Common myeloid progenitor, CD34-positive (primary cell): ENCODE measurements at regions not wholly inside any gene's neighbourhood (a gene's known extent, or its start where the extent isn't known, plus 50 kb on each side); places are given as distances from the start of the nearest gene placed in this dataset.

Experiments
- CTCF ChIA-PET: fragments of 350-600 bp; sonication (Branson Sonifier 250); formaldehyde crosslinking; loops from one replicate; lab custom pipeline; 2021; ENCODE audit warnings: antibody characterized with exemption; lab: Charles Lee
- POLR2A ChIA-PET: fragments of 350-600 bp; sonication (Branson Sonifier 250); formaldehyde crosslinking; loops from one replicate; lab custom pipeline; 2021; ENCODE audit warnings: antibody characterized with exemption; lab: Charles Lee
- DNase-seq, 3 donors: peaks; one replicate each; pipeline versions ENCODE4 v3.0.0 to v3.0.0-alpha.2; 2013
- H3K27ac ChIP-seq, 2 experiments: 1 replicate in 1 of 2; 2 replicates in 1 of 2; pipeline ENCODE4 v1.7.0; 2013; ENCODE audit warnings: inconsistent platforms in 2 of 2, low read length in 2 of 2, mild to moderate bottlenecking in 2 of 2, low read depth in 1 of 2, moderate library complexity in 1 of 2; ENCODE audit not compliant: severe bottlenecking in 2 of 2, insufficient read depth in 1 of 2, poor library complexity in 1 of 2
- H3K27me3 ChIP-seq, 5 experiments: replicated peaks in 2 of 5; 1 replicate in 3 of 5; 2 replicates in 2 of 5; pipeline versions ENCODE4 v1.6.1 to v1.7.0; 2013; ENCODE audit warnings: low read length in 4 of 5, mild to moderate bottlenecking in 2 of 5, moderate library complexity in 2 of 5, inconsistent platforms in 1 of 5; ENCODE audit not compliant: insufficient read depth in 5 of 5, control insufficient read depth in 4 of 5
- H3K36me3 ChIP-seq, 4 experiments: 1 replicate in 2 of 4; 2 replicates in 2 of 4; pipeline versions ENCODE4 v1.6.1 to v1.7.0; 2013; ENCODE audit warnings: low read length in 3 of 4, control low read depth in 1 of 4, mild to moderate bottlenecking in 1 of 4; ENCODE audit not compliant: control insufficient read depth in 4 of 4, insufficient read depth in 4 of 4
- H3K4me1 ChIP-seq, 4 experiments: 1 replicate in 3 of 4; 2 replicates in 1 of 4; pipeline versions ENCODE4 v1.6.1 to v1.7.1; 2013; ENCODE audit warnings: low read length in 3 of 4, mild to moderate bottlenecking in 3 of 4, control low read depth in 1 of 4, inconsistent platforms in 1 of 4, moderate library complexity in 1 of 4; ENCODE audit not compliant: control insufficient read depth in 4 of 4, insufficient read depth in 4 of 4; ENCODE audit errors: control extremely low read depth in 1 of 4
- H3K4me3 ChIP-seq, 7 experiments: 1 replicate in 4 of 7; 2 replicates in 3 of 7; pipeline versions ENCODE4 v1.5.1 to v1.7.0; 2013; ENCODE audit warnings: mild to moderate bottlenecking in 7 of 7, low read length in 6 of 7, moderate library complexity in 6 of 7, inconsistent platforms in 2 of 7, low read depth in 2 of 7, control low read depth in 1 of 7; ENCODE audit not compliant: insufficient read depth in 4 of 7, control insufficient read depth in 1 of 7; ENCODE audit errors: extremely low read depth in 1 of 7
- H3K9me3 ChIP-seq, 5 experiments: 1 replicate in 4 of 5; 2 replicates in 1 of 5; pipeline versions ENCODE4 v1.6.1 to v1.7.1; 2013; ENCODE audit warnings: low read length in 4 of 5, mild to moderate bottlenecking in 2 of 5, inconsistent platforms in 1 of 5, low read depth in 1 of 5, moderate library complexity in 1 of 5; ENCODE audit not compliant: control insufficient read depth in 4 of 5, insufficient read depth in 2 of 5; ENCODE audit errors: control extremely low read depth in 1 of 5
- WGBS: methylation state at CpG from one replicate; pipeline ENCODE4 v1.1.5; 2013; ENCODE audit not compliant: insufficient coverage; 5-methylcytosine and 5-hydroxymethylcytosine counted together

DNA sequence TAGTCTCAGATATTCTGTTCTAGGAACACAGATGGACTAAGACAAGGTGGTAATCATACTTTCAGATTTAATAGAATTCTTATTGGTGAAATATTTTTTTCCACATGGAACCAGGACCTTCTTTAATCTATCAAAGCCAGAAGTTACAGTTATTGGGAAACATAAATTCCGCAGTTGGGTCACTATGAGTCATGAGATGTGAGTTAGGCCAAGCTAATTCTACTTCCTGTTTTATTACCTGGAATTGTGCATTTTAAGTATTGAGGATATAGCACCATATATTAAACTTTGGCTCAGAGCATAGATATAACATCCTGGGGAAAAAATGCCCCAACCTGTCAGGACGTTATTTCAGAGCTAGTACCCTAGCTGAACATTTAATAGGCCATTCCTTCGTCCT is 96.4 kb upstream of the P3H2 start:
- no peak overlapping the region for H3K4me3 ChIP-seq
- H3K36me3 ChIP-seq, result no peaks in the 10 kb centered on the region
- CTCF ChIA-PET, result interaction anchor here (0.9 to 2.6 kb wide), 3 partner anchors 10 to 252 kb away, joined by 3 to 8 read pairs (median 3); no protein-coding TSS in a partner anchor
- DNase-seq, result peak in 2 of 3 donors; percentile 18 to 27
- H3K4me1 ChIP-seq, result no peaks in the 10 kb centered on the region
- H3K27ac ChIP-seq, result no peak overlapping the region
- POLR2A ChIA-PET, result no interaction called here
- H3K27me3 ChIP-seq, result no peaks in the 10 kb centered on the region
- 96% methylated on average over 2 of the region's 3 CpGs for WGBS
- H3K9me3 ChIP-seq, result peaks cover 0 to 8% (median 0%) of the 10 kb centered on the region in 5 experiments

DNA sequence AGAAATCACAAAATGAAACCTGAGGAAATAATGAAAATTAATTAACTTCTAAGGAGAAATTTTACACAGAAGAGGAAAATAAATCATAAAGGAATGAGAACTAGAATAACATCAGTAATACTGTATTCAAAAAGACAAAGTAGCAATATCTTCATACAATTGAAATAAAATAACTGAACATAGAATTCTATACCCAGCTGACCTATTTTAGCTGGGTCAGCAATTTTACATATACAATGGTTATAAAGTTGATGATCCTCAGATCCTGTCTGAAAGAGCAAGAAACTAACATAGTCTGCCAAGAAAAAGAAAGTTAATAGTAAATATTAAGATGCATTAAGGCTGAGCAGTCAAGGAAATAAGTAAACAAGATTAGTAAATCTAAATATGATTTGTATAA is 93.0 kb upstream of the P3H2 start:
- Histone ChIP-seq H3K27me3 (no peaks in the 10 kb centered on the region), H3K9me3 (peaks cover 0 to 1% (median 0%) of the 10 kb centered on the region in 5 experiments), H3K36me3 (no peaks in the 10 kb centered on the region), H3K4me1 (no peaks in the 10 kb centered on the region), H3K27ac (no peak overlapping the region), H3K4me3 (no peak overlapping the region)
- CTCF ChIA-PET, result interaction anchor here (1.1 to 2.1 kb wide), 2 partner anchors 11 kb away, joined by 3 to 8 read pairs; no protein-coding TSS in a partner anchor
- POLR2A ChIA-PET, result no interaction called here
- DNase-seq, result no peak

DNA sequence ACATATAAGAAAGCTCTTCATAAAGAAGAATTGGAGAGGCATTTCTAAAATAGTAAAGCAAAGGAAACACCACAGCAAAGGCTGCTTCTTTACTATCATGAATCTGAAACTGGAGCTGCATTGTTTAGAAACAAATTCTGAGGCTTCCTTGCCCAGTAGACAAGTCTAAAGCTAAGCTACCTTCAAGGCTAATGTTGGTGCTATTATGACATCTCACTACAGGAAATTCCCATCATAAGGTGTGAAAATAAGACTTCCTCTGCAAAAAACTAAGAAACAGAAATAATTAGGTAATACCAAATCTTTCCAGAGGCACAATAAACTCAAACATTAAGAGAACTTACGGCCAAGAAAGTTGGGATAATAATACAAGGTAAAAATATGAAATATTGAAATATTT is 89.9 kb upstream of the P3H2 start:
- Histone ChIP-seq H3K4me1 (peaks cover 0 to 4% (median 0%) of the 10 kb centered on the region in 4 experiments), H3K27ac (no peak overlapping the region), H3K36me3 (no peaks in the 10 kb centered on the region), H3K27me3 (no peaks in the 10 kb centered on the region), H3K4me3 (no peak overlapping the region), H3K9me3 (peaks cover 0 to 1% (median 0%) of the 10 kb centered on the region in 5 experiments)
- WGBS, result no CpG with 5 or more reads among the region's 1 CpG
- DNase-seq, result no peak
- POLR2A ChIA-PET, result no interaction called here
- CTCF ChIA-PET, result interaction anchor here (0.6 to 2.9 kb wide), 6 partner anchors 8 to 249 kb away, joined by 3 to 11 read pairs (median 4); no protein-coding TSS in a partner anchor

DNA sequence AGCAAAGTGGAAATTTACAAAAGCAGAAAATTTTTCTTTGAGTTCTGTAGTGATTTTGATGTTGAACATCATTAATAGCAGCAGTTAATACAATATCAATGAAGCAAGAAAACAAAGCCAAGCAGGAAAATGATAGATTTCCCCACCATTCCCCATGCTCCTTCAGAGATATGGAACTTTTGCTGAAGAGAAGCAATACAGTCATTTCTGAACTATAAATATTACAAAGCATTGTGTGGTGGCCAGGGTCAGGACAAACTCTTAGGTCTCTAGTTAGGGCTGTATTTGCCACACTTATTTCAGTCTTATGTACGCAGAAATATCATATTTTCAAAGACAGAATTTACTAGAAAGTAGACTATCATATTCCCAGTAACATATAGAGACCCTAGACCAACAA is 88.8 kb upstream of the P3H2 start:
- no peaks in the 10 kb centered on the region for H3K36me3 ChIP-seq
- H3K4me1 ChIP-seq, result peaks cover 0 to 4% (median 0%) of the 10 kb centered on the region in 4 experiments
- peaks cover 0 to 1% (median 0%) of the 10 kb centered on the region in 5 experiments for H3K9me3 ChIP-seq
- ChIA-PET POLR2A (no interaction called here), CTCF (interaction anchor here (1.5 to 2.9 kb wide), 2 partner anchors 15 to 248 kb away, joined by 5 to 11 read pairs; no protein-coding TSS in a partner anchor)
- 33% methylated on average over 1 of the region's 1 CpG for WGBS
- no peak overlapping the region for H3K4me3 ChIP-seq
- no peak overlapping the region for H3K27ac ChIP-seq
- DNase-seq, result no peak
- H3K27me3 ChIP-seq, result no peaks in the 10 kb centered on the region

DNA sequence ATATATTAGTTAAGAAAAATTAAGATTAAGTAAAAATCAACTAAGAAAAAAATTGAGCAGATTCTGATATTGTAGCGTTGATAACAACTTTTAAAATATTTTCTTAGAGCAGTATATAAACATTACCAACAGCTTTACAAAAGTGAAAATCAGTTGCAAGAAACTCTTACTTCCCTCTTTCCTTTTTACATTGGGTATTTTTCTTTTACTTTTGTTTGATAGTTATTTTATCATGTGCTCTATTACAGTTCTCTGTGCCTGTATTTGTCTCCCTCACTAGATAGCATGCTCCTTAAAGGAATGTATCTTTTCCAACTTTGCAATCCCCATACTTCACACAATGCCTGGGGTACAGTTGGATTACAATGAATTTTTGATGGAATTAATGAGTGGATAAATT is 87.5 kb upstream of the P3H2 start:
- ChIA-PET CTCF (interaction anchor here (2.9 kb wide), 1 partner anchor 246 kb away, joined by 11 read pairs; no protein-coding TSS in a partner anchor), POLR2A (no interaction called here)
- Histone ChIP-seq H3K4me3 (no peak overlapping the region), H3K4me1 (peaks cover 0 to 4% (median 0%) of the 10 kb centered on the region in 4 experiments), H3K27me3 (peaks cover 0 to 3% (median 1%) of the 10 kb centered on the region in 5 experiments), H3K9me3 (no peaks in the 10 kb centered on the region), H3K36me3 (no peaks in the 10 kb centered on the region), H3K27ac (no peak overlapping the region)
- WGBS, result no CpG with 5 or more reads among the region's 1 CpG
- no peak for DNase-seq

DNA sequence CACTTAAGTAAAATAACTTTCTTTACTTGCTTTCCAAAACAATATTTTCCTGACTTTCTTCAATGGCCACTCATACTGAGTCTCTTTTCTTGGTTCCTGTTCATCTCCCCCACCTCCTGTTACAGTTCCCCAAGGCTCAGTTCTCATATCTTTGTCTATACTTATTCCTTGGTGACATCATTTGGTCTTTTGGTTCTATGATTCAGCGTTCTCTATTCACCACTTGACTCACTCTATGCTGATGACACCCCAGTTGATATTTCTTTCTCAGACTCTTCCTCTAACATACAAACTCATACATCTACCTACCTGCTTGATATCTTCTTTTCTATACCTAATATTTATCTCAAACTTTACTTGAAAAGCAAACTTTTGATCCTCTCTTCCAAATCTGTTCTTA is 85.0 kb upstream of the P3H2 start:
- Histone ChIP-seq H3K27me3 (peaks cover 0 to 3% (median 1%) of the 10 kb centered on the region in 5 experiments), H3K4me1 (peaks cover 0 to 4% (median 0%) of the 10 kb centered on the region in 4 experiments), H3K36me3 (no peaks in the 10 kb centered on the region), H3K4me3 (no peak overlapping the region), H3K9me3 (no peaks in the 10 kb centered on the region), H3K27ac (no peak overlapping the region)
- peak in 2 of 3 donors; percentile 13 to 17 for DNase-seq
- WGBS, result 71% methylated on average over 1 of the region's 1 CpG
- CTCF ChIA-PET, result no interaction called here
- POLR2A ChIA-PET, result no interaction called here

DNA sequence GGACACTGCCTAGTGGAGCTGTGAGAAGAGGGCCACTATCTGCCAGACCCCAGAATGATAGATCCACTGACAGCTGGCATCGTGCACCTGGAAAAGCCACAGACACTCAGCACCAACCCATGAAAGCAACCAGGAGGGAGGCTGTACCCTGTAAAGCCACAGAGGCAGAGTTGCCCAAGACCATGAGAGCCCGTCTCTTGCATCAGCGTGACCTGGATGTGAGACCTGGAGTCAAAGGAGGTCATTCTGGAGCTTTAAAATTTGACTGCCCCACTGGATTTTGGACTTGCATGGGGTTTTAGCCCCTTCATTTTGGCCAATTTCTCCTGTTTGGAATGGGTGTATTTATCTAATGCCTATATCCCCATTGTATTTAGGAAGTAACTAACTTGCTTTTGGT is 83.5 kb upstream of the P3H2 start:
- no peak for DNase-seq
- Histone ChIP-seq H3K9me3 (no peaks in the 10 kb centered on the region), H3K4me1 (peaks cover 0 to 4% (median 0%) of the 10 kb centered on the region in 4 experiments), H3K4me3 (no peak overlapping the region), H3K36me3 (no peaks in the 10 kb centered on the region), H3K27me3 (peaks cover 0 to 3% (median 1%) of the 10 kb centered on the region in 5 experiments), H3K27ac (no peak overlapping the region)
- POLR2A ChIA-PET, result no interaction called here
- 100% methylated on average over 2 of the region's 3 CpGs for WGBS
- CTCF ChIA-PET, result interaction anchor here (0.7 to 3.2 kb wide), 3 partner anchors 10 to 243 kb away, joined by 3 to 26 read pairs (median 6); no protein-coding TSS in a partner anchor
